WERI-Rb-1 (cell line): ENCODE measurements at regions not wholly inside any gene's neighbourhood (a gene's known extent, or its start where the extent isn't known, plus 50 kb on each side); places are given as distances from the start of the nearest gene placed in this dataset.

Source experiments
- DNase-seq: peaks from one replicate; pipeline ENCODE4 v3.0.0-alpha.2; 2020
- H3K27ac ChIP-seq: fragments of 250-450 bp; sonication (Bioruptor Pico); 2 replicates; pipeline ENCODE4 v1.5.1; 2020; ENCODE audit warnings: mild to moderate bottlenecking, moderate library complexity
- H3K27me3 ChIP-seq: fragments of 250-450 bp; sonication (Bioruptor Pico); 2 replicates; pipeline ENCODE4 v1.5.1; 2021; ENCODE audit warnings: mild to moderate bottlenecking, low read depth, moderate library complexity; ENCODE audit not compliant: insufficient read depth, severe bottlenecking
- H3K36me3 ChIP-seq: fragments of 250-450 bp; sonication (Bioruptor Pico); 2 replicates; pipeline ENCODE4 v1.5.1; 2020; ENCODE audit warnings: mild to moderate bottlenecking, moderate library complexity
- H3K4me3 ChIP-seq: 2 replicates; pipeline ENCODE4 v1.5.1; 2011; ENCODE audit warnings: low read depth, mild to moderate bottlenecking, control low read depth, low read length
- H3K9me3 ChIP-seq: fragments of 250-450 bp; sonication (Bioruptor Pico); 2 replicates; pipeline ENCODE4 v1.5.1; 2021; ENCODE audit warnings: mild to moderate bottlenecking, moderate library complexity; ENCODE audit not compliant: severe bottlenecking
- TF ChIP-seq, protein P1 (sequence below): IDR thresholded peaks from 2 replicates; pipeline ENCODE4 v1.5.1; 2011; ENCODE audit warnings: low read depth, mild to moderate bottlenecking, control low read depth, inconsistent platforms, low read length

DNA sequence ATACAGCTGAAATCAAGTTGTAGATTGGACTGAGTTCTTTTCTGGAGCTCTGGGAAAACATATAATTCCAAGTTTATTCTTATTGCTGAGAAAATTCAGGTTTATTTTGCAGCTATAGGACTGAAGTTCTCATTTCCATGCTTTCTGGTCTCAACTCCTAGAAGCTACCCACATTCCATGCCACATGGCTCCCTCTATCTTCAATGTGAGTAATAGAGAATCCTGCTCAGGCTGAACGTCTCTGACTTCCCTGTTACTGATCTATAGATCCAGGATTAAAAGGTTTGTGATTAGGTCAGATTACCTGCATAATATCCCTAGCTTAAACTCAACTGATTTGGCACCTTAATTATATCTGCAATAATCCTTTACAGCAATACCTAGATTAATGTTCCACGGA is 453.8 kb upstream of the MC4R start:
- no peaks in the 10 kb centered on the region for H3K36me3 ChIP-seq
- TF ChIP-seq, protein P1, sequence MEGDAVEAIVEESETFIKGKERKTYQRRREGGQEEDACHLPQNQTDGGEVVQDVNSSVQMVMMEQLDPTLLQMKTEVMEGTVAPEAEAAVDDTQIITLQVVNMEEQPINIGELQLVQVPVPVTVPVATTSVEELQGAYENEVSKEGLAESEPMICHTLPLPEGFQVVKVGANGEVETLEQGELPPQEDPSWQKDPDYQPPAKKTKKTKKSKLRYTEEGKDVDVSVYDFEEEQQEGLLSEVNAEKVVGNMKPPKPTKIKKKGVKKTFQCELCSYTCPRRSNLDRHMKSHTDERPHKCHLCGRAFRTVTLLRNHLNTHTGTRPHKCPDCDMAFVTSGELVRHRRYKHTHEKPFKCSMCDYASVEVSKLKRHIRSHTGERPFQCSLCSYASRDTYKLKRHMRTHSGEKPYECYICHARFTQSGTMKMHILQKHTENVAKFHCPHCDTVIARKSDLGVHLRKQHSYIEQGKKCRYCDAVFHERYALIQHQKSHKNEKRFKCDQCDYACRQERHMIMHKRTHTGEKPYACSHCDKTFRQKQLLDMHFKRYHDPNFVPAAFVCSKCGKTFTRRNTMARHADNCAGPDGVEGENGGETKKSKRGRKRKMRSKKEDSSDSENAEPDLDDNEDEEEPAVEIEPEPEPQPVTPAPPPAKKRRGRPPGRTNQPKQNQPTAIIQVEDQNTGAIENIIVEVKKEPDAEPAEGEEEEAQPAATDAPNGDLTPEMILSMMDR: peak; percentile 41
- no peak overlapping the region for H3K27ac ChIP-seq
- H3K4me3 ChIP-seq: no peak overlapping the region
- H3K9me3 ChIP-seq: no peaks in the 10 kb centered on the region
- H3K27me3 ChIP-seq: no peaks in the 10 kb centered on the region
- DNase-seq: peak; percentile 30

DNA sequence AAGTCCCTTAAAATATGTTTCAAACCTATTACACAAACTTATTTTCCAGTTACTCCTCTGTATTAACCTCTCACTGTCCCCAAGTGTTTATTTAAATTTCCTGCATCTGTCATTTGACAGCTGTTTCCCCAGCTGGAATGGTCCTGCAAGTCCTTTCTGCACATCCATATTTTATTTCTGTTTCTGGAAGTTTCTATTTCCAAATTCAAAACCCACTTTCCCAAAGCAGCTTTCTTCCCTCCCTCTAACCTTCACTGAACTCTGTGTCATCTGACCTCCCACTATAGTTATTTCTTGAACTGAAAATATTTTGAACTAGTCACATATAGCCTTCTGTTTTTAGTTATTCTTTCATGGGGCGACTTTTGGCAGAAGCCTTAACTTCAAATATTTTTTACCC is 459.4 kb upstream of the MC4R start:
- H3K36me3 ChIP-seq: no peaks in the 10 kb centered on the region
- no peaks in the 10 kb centered on the region for H3K27me3 ChIP-seq
- TF ChIP-seq, protein P1: no peak
- DNase-seq: no peak
- no peak overlapping the region for H3K4me3 ChIP-seq
- no peak overlapping the region for H3K27ac ChIP-seq
- H3K9me3 ChIP-seq: no peaks in the 10 kb centered on the region

DNA sequence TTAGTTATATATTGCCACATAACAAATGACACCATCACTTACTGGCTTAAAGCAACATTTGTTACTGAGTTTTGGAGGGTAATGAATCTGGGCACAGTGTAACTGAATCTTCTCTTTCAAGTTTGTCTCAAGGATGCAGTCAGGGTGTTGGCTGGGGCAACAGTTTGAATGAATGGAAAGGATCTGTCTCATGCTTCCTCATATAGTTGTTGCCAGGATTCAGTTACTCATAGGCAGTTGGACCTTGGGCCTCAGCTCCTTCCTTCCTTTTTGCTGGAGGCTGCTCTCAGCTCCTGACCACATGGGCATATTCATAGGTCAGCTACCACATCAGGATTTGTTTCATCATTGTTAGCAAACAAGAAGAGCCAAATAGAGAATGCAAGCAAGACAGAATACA is 466.1 kb upstream of the MC4R start:
- DNase-seq: no peak
- H3K27ac ChIP-seq: no peak overlapping the region
- H3K36me3 ChIP-seq: no peaks in the 10 kb centered on the region
- no peaks in the 10 kb centered on the region for H3K27me3 ChIP-seq
- H3K9me3 ChIP-seq: no peaks in the 10 kb centered on the region
- no peak overlapping the region for H3K4me3 ChIP-seq
- TF ChIP-seq, protein P1: no peak

DNA sequence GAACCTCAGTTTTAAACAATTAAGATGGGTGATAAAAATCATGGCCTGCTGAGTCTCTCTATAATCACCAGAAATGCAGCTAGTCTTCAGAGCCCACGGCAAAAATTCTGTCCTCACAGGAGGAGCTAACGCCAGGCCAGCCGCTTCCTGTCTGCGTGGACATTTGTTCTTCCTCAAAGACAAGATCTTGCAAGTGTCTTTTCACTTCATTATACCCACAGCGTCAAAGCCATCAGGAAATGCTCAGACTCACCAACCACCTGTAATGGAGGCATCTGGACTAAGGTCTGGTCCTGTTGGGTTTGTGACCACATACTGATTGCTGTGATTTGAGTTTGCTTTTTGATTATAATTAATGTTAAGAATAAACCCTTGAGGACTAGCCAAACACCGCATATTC is 473.8 kb upstream of the MC4R start:
- Histone ChIP-seq H3K27ac (no peak overlapping the region), H3K4me3 (no peak overlapping the region), H3K27me3 (no peaks in the 10 kb centered on the region), H3K36me3 (no peaks in the 10 kb centered on the region), H3K9me3 (peaks cover 3% of the 10 kb centered on the region)
- TF ChIP-seq, protein P1: no peak
- no peak for DNase-seq

DNA sequence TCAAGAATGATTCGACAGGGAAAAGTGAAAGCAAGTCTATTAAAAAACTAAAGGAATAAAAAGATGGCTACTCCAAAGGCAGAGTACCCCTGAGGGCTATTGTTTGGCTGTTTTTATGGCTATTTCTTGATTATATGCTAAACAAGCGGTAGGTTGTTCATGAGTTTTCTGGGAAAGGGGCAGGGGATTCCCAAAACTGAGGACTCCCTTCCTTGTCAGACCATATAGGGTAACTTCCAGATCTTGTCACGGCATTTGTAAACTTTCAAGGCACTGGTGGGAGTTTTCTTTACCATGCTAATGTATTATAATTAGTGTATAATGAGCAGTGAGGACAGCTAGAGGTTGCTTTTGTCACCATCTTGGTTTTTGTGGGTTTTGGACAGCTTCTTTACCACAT is 474.9 kb upstream of the MC4R start:
- Histone ChIP-seq H3K36me3 (no peaks in the 10 kb centered on the region), H3K9me3 (peaks cover 3% of the 10 kb centered on the region), H3K4me3 (no peak overlapping the region), H3K27me3 (no peaks in the 10 kb centered on the region), H3K27ac (no peak overlapping the region)
- TF ChIP-seq, protein P1: no peak
- DNase-seq: no peak

DNA sequence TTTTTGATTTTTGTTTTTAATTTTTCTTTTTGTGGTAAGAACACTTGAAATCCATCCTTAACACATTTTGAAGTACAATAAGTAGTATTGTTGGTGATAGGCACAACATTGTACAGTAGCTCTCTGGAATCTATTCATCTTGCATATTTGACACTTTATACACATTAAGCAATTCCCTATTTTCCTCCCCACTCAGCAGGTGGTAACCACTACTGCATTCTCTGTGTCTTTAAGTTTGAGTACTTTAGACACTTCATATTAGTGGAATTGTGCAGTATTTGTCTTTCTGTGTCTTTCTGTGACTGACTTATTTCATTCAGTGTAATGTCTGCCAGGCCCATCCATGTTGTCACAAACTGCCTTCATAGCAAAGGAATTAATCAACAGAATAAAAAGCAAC is 471.7 kb upstream of the CDH20 start:
- H3K4me3 ChIP-seq: no peak overlapping the region
- H3K27ac ChIP-seq: no peak overlapping the region
- no peaks in the 10 kb centered on the region for H3K9me3 ChIP-seq
- no peaks in the 10 kb centered on the region for H3K27me3 ChIP-seq
- DNase-seq: no peak
- TF ChIP-seq, protein P1: no peak
- no peaks in the 10 kb centered on the region for H3K36me3 ChIP-seq
